Naive thymus-derived CD8-positive, alpha-beta T cell (primary cell): ENCODE measurements at regions not wholly inside any gene's neighbourhood (a gene's known extent, or its start where the extent isn't known, plus 50 kb on each side); places are given as distances from the start of the nearest gene placed in this dataset.

Source experiments
- ATAC-seq, 2 donors: fragments of 150-1000 bp; cut with Tn5 transposase in 1 of 2; sonication (Bioruptor Pico), chemical (Tn5 transposase) in 1 of 2; 1 replicate in 1 of 2; 2 replicates in 1 of 2; pipeline ENCODE4 v1.10.0; 2021; ENCODE audit warnings: mild to moderate bottlenecking in 2 of 2, moderate library complexity in 2 of 2
- POLR2A ChIA-PET: fragments of 350-600 bp; sonication (Branson Sonifier 250); formaldehyde crosslinking; loops from one replicate; lab custom pipeline; 2021; ENCODE audit warnings: antibody characterized with exemption; lab: Charles Lee
- DNase-seq, 10 donors: peaks; one replicate each; pipeline versions ENCODE4 v3.0.0 to v3.0.0-alpha.2; 2020 to 2022
- H3K27ac Mint-ChIP-seq, 10 donors: one replicate each; pipeline ENCODE4 v1.8.0; 2020 to 2022; ENCODE audit warnings: mild to moderate bottlenecking in 10 of 10, mixed read lengths in 10 of 10, moderate library complexity in 4 of 10, inconsistent platforms in 1 of 10
- H3K27me3 Mint-ChIP-seq, 5 donors: one replicate each; pipeline ENCODE4 v1.8.0; 2021 to 2022; ENCODE audit warnings: mixed read lengths in 5 of 5
- H3K36me3 Mint-ChIP-seq, 3 donors: one replicate each; pipeline ENCODE4 v1.8.0; 2020 to 2022; ENCODE audit warnings: mixed read lengths in 3 of 3, mild to moderate bottlenecking in 2 of 3, inconsistent platforms in 1 of 3
- H3K4me1 Mint-ChIP-seq, 4 donors: one replicate each; pipeline ENCODE4 v1.8.0; 2021 to 2022; ENCODE audit warnings: mixed read lengths in 4 of 4
- H3K4me3 Mint-ChIP-seq, 10 donors: one replicate each; pipeline ENCODE4 v1.8.0; 2020 to 2022; ENCODE audit warnings: mild to moderate bottlenecking in 10 of 10, mixed read lengths in 10 of 10, moderate library complexity in 6 of 10, inconsistent platforms in 1 of 10
- H3K9me3 Mint-ChIP-seq, 9 donors: one replicate each; pipeline ENCODE4 v1.8.0; 2020 to 2022; ENCODE audit warnings: mixed read lengths in 9 of 9, mild to moderate bottlenecking in 3 of 9, inconsistent platforms in 1 of 9, moderate library complexity in 1 of 9

DNA sequence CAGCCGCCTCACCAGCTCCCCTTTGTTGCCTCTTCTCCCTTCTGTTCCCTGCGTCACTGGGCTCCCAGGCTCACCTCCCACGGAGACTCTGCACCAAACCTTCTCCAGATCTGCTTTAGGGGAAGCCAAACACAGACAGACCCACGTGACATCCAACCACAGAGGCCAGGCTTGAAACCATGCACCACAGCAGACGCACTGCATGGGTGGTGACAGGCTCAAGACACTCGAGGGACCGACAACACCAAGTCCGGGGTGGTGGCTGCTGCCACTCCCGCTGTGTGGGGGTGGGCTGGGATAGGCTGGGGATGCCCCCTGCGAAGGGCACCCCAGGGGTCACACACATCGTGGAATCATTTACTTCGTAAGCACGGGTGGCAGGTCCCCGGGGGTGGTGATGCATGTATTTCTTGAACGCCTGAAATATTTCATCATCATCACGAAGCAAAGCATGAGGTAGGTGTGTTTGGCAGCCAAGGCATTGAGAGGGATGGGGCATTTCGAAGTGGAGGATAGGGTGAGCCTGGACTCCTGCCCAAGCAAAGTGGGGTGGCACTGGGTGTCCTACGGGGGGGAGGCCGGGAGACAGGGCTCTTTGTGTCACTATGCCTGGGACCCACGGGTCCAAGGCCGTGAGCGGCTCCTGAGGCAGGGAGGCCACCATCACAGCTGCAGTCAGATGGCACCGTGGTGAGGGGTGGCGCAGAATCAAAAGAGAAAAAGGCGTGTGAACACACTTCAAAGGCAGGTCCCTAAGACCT lies 66.8 kb upstream of the RFLNA start:
- no peak for DNase-seq
- no peak for ATAC-seq
- Mint-ChIP-seq H3K27ac (peak overlapping the region in 2 of 10 donors; percentile 38 to 63), H3K9me3 (peaks cover 0 to 14% (median 5%) of the 10 kb centered on the region in 9 donors), H3K36me3 (peaks cover 0 to 3% (median 0%) of the 10 kb centered on the region in 3 donors), H3K27me3 (peaks cover 2 to 22% (median 9%) of the 10 kb centered on the region in 5 donors), H3K4me3 (no peak overlapping the region), H3K4me1 (peaks cover 0 to 12% (median 3%) of the 10 kb centered on the region in 4 donors)
- POLR2A ChIA-PET, result no interaction called here

- POLR2A ChIA-PET, result no interaction called here
- Mint-ChIP-seq H3K4me3 (no peak overlapping the region), H3K36me3 (peaks cover 0 to 3% (median 0%) of the 10 kb centered on the region in 3 donors), H3K27me3 (peaks cover 2 to 19% (median 9%) of the 10 kb centered on the region in 5 donors), H3K9me3 (peaks cover 0 to 15% (median 5%) of the 10 kb centered on the region in 9 donors), H3K4me1 (peaks cover 0 to 6% (median under 1%) of the 10 kb centered on the region in 4 donors), H3K27ac (no peak overlapping the region)
- no peak for DNase-seq
- no peak for ATAC-seq
Measured at GRCh38 chr12:124229520-124229919, 65.4 kb upstream of the RFLNA start.

DNA sequence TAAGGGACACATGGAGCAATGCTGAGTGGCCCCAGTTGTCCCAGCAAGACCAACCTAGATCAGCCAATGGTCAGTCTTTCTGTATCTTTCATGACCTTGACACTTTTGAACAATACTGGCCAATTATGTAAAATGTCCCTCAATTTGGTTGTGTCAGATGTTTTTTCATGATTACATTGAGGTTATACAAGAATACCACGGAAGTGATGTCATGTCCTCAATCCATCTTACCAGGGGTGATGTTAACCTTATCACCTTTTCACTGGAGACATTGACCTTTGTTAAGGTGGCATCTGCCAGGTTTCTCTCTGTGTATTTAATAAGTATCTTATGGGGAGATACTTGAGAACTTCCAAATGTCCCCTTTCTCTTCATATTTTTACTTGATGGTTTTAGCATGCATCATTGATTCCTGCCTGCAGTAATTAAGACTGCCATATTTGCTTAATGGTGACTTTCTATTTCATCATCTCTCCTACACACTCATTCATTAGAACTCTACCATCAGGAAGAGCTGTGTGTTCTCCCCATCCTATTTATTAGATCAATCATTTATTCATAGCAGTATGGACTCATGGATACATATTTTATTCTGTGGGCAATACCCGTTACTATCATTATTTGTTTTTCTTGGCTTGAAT lies 64.7 kb upstream of the RFLNA start:
- H3K27me3 Mint-ChIP-seq, result peaks cover 2 to 19% (median 9%) of the 10 kb centered on the region in 5 donors
- peaks cover 0 to 6% (median 2%) of the 10 kb centered on the region in 4 donors for H3K4me1 Mint-ChIP-seq
- peaks cover 0 to 22% (median 9%) of the 10 kb centered on the region in 9 donors for H3K9me3 Mint-ChIP-seq
- POLR2A ChIA-PET, result no interaction called here
- no peak for ATAC-seq
- no peak for DNase-seq
- no peak overlapping the region for H3K27ac Mint-ChIP-seq
- peaks cover 0 to 3% (median 0%) of the 10 kb centered on the region in 3 donors for H3K36me3 Mint-ChIP-seq
- no peak overlapping the region for H3K4me3 Mint-ChIP-seq

DNA sequence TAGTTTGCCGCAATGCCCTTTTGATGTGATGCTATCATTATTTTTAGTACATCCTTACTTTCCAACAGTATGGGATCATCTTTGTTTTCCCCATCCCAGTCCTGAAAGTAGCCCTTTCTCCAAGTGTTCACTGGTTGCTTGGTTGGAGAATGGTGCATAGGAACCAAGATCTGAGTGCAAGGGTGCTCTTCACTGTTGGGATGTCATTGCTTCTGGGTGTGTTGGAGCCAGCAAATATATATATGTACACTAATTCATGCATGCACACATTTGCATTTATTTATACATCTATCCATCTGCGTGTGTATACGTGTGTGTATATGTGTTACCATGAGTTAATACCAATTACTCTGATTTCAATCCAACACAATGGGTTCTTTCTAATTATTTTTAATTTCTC lies 64.1 kb upstream of the RFLNA start:
- H3K36me3 Mint-ChIP-seq, result peaks cover 0 to 3% (median 0%) of the 10 kb centered on the region in 3 donors
- peaks cover 2 to 19% (median 9%) of the 10 kb centered on the region in 5 donors for H3K27me3 Mint-ChIP-seq
- DNase-seq, result no peak
- peaks cover 0 to 6% (median 2%) of the 10 kb centered on the region in 4 donors for H3K4me1 Mint-ChIP-seq
- peaks cover 0 to 24% (median 9%) of the 10 kb centered on the region in 9 donors for H3K9me3 Mint-ChIP-seq
- POLR2A ChIA-PET, result no interaction called here
- H3K27ac Mint-ChIP-seq, result no peak overlapping the region
- no peak overlapping the region for H3K4me3 Mint-ChIP-seq
- no peak for ATAC-seq

GRCh38 chr12:124231980-124232653 lies 62.8 kb upstream of the RFLNA start:
- peaks cover 0 to 3% (median 0%) of the 10 kb centered on the region in 3 donors for H3K36me3 Mint-ChIP-seq
- POLR2A ChIA-PET, result no interaction called here
- H3K27me3 Mint-ChIP-seq, result peaks cover under 1 to 7% (median 6%) of the 10 kb centered on the region in 5 donors
- H3K4me1 Mint-ChIP-seq, result peaks cover 0 to 6% (median 2%) of the 10 kb centered on the region in 4 donors
- H3K27ac Mint-ChIP-seq, result no peak overlapping the region
- H3K9me3 Mint-ChIP-seq, result peaks cover 0 to 24% (median 9%) of the 10 kb centered on the region in 9 donors
- no peak for ATAC-seq
- H3K4me3 Mint-ChIP-seq, result no peak overlapping the region
- no peak for DNase-seq

GRCh38 chr12:124232654-124232987 lies 62.3 kb upstream of the RFLNA start:
- ATAC-seq (no peak), DNase-seq (no peak)
- H3K36me3 Mint-ChIP-seq, result peaks cover 0 to 3% (median 0%) of the 10 kb centered on the region in 3 donors
- peaks cover 0 to 7% (median 3%) of the 10 kb centered on the region in 5 donors for H3K27me3 Mint-ChIP-seq
- peaks cover 0 to 6% (median 1%) of the 10 kb centered on the region in 4 donors for H3K4me1 Mint-ChIP-seq
- POLR2A ChIA-PET, result no interaction called here
- H3K4me3 Mint-ChIP-seq, result no peak overlapping the region
- peaks cover 0 to 24% (median 9%) of the 10 kb centered on the region in 9 donors for H3K9me3 Mint-ChIP-seq
- H3K27ac Mint-ChIP-seq, result no peak overlapping the region

DNA sequence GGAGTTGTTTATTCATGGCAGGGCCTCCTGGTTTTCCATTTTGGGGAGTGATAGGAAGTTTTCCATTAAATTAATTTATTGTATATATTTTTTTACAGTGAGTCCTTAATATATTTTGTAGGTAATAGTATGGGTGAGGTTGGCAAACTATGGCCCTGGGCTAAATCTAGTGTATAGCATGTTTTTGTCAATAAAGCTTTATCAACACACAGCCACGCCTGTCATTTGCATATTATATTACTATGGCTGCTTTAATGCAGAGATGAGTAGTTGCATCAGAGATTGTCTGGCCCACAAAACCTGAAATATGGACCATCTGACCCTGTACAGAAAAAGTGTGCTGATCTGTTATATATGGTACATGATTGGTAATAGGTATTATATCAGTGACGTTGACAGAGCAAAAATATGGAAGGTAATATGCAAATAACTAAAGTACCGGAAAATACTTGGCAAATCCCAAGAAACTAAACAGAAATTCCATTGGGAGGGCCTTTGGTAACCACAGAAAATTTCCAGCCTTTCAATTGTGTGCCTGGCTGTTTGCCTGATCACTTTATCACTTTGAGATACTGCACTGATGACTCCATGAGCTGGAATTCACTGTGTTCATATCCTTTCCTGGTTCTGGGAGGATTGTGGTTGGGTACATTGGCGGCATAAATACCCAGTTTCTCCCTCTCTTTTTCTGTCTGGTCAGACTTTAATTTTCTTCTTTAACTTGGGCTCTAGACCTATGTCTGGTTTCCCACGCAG lies 61.7 kb upstream of the RFLNA start:
- POLR2A ChIA-PET, result no interaction called here
- H3K9me3 Mint-ChIP-seq, result peaks cover 0 to 24% (median 9%) of the 10 kb centered on the region in 9 donors
- no peak for ATAC-seq

GRCh38 chr12:124233846-124234640 lies 60.9 kb upstream of the RFLNA start:
- ATAC-seq, result no peak

More for the DNA sequence above, 61.7 kb upstream of the RFLNA start:
- Mint-ChIP-seq H3K27ac (no peak overlapping the region), H3K27me3 (peaks cover 0 to 3% (median 2%) of the 10 kb centered on the region in 5 donors), H3K4me3 (no peak overlapping the region), H3K36me3 (peaks cover 0 to 3% (median 0%) of the 10 kb centered on the region in 3 donors), H3K4me1 (peaks cover 0 to 2% (median 0%) of the 10 kb centered on the region in 4 donors)
- DNase-seq, result no peak

GRCh38 chr12:124236625-124237031 lies 58.3 kb upstream of the RFLNA start:
- Mint-ChIP-seq H3K36me3 (no peaks in the 10 kb centered on the region), H3K4me1 (peaks cover 0 to 2% (median 0%) of the 10 kb centered on the region in 4 donors), H3K27ac (no peak overlapping the region), H3K4me3 (no peak overlapping the region), H3K27me3 (peaks cover 0 to 6% (median 5%) of the 10 kb centered on the region in 5 donors), H3K9me3 (peaks cover 0 to 10% (median 0%) of the 10 kb centered on the region in 9 donors)
- no peak for DNase-seq
- no peak for ATAC-seq
- POLR2A ChIA-PET, result no interaction called here

More at GRCh38 chr12:124233846-124234640, 60.9 kb upstream of the RFLNA start:
- H3K4me3 Mint-ChIP-seq, result no peak overlapping the region
- H3K9me3 Mint-ChIP-seq, result peaks cover 0 to 24% (median 9%) of the 10 kb centered on the region in 9 donors
- no peak overlapping the region for H3K27ac Mint-ChIP-seq
- H3K36me3 Mint-ChIP-seq, result peaks cover 0 to 3% (median 0%) of the 10 kb centered on the region in 3 donors
- POLR2A ChIA-PET, result no interaction called here
- H3K27me3 Mint-ChIP-seq, result peaks cover 0 to 6% (median 0%) of the 10 kb centered on the region in 5 donors
- H3K4me1 Mint-ChIP-seq, result peaks cover 0 to 2% (median 0%) of the 10 kb centered on the region in 4 donors
- no peak for DNase-seq

DNA sequence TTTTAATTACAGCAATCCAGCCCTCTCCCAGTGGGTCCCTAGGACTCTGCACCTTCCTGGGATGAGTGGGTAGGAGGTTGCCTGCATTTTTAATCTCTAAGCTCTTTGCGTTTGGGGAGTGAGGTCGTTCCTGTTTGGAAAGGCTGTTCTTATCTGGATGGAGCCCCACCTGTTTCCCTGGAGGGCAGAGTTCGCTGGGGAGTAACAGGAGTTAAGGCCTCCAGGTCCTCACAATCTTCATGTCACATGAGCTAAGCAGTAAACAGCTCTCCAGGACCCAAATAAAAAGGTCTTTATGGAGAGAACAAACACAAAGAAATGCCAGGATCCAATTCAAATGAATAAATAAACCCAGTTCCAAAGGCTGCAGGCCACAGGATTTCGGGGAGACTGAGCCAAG lies 56.0 kb upstream of the RFLNA start:
- H3K27me3 Mint-ChIP-seq, result peaks cover 0 to 8% (median 5%) of the 10 kb centered on the region in 5 donors
- peaks cover 0 to 10% (median 1%) of the 10 kb centered on the region in 9 donors for H3K9me3 Mint-ChIP-seq
- no peak overlapping the region for H3K27ac Mint-ChIP-seq
- DNase-seq (no peak), ATAC-seq (no peak)
- no peaks in the 10 kb centered on the region for H3K36me3 Mint-ChIP-seq
- H3K4me1 Mint-ChIP-seq, result peaks cover 0 to 2% (median 0%) of the 10 kb centered on the region in 4 donors
- H3K4me3 Mint-ChIP-seq, result no peak overlapping the region
- POLR2A ChIA-PET, result no interaction called here

- Mint-ChIP-seq H3K36me3 (peaks cover 0 to under 1% (median 0%) of the 10 kb centered on the region in 3 donors), H3K4me1 (no peaks in the 10 kb centered on the region), H3K9me3 (peaks cover 0 to 9% (median 2%) of the 10 kb centered on the region in 9 donors), H3K27me3 (peaks cover 0 to 10% (median 8%) of the 10 kb centered on the region in 5 donors), H3K27ac (no peak overlapping the region), H3K4me3 (no peak overlapping the region)
- no peak for DNase-seq
- POLR2A ChIA-PET, result no interaction called here
- no peak for ATAC-seq
Measured at GRCh38 chr12:124240493-124240892, 54.4 kb upstream of the RFLNA start.
